Thoracic aorta (tissue), 2 donors: ENCODE measurements at regions not wholly inside any gene's neighbourhood (a gene's known extent, or its start where the extent isn't known, plus 50 kb on each side); places are given as distances from the start of the nearest gene placed in this dataset.

Experiments
- ATAC-seq: fragments of 150-250 bp; one replicate; pipeline ENCODE4 v1.8.0; 2017; ENCODE audit warnings: low read depth; ENCODE audit not compliant: insufficient number of reproducible peaks, low FRiP score
- DNase-seq: peaks from one replicate; pipeline ENCODE4 v3.0.0-alpha.2; 2020; ENCODE audit warnings: low spot score
- H3K27ac ChIP-seq, 2 donors: fragments of 200-600 bp; sonication (generic); 1 replicate in 1 of 2; 2 replicates in 1 of 2; pipeline ENCODE4 v1.5.1; 2016; ENCODE audit warnings: mild to moderate bottlenecking in 2 of 2, moderate library complexity in 2 of 2
- H3K27me3 ChIP-seq: fragments of 200-600 bp; sonication (generic); replicated peaks from 2 replicates; pipeline ENCODE4 v1.6.0; 2016; ENCODE audit warnings: mild to moderate bottlenecking; ENCODE audit not compliant: insufficient read depth
- H3K36me3 ChIP-seq: fragments of 200-600 bp; sonication (generic); one replicate; pipeline ENCODE4 v1.5.1; 2016
- H3K4me1 ChIP-seq, 2 donors: fragments of 200-600 bp; sonication (generic); 1 replicate in 1 of 2; 2 replicates in 1 of 2; pipeline versions ENCODE4 v1.5.1 to v1.6.0; 2016; ENCODE audit warnings: low read depth in 2 of 2, mild to moderate bottlenecking in 1 of 2; ENCODE audit not compliant: control insufficient read depth in 1 of 2
- H3K4me3 ChIP-seq: fragments of 200-600 bp; sonication (generic); 2 replicates; pipeline ENCODE4 v1.5.1; 2016; ENCODE audit warnings: mild to moderate bottlenecking
- H3K9me3 ChIP-seq: fragments of 200-600 bp; sonication (generic); 2 replicates; pipeline ENCODE4 v1.5.1; 2016
- CTCF ChIP-seq: fragments of 200-600 bp; sonication (generic); IDR thresholded peaks from one replicate; pipeline ENCODE4 v1.5.1; 2019; ENCODE audit warnings: antibody characterized with exemption

- no peaks in the 10 kb centered on the region for H3K9me3 ChIP-seq
- H3K36me3 ChIP-seq: no peaks in the 10 kb centered on the region
- H3K27ac ChIP-seq: no peak overlapping the region
- DNase-seq: no peak
- no peak overlapping the region for H3K4me3 ChIP-seq
- H3K27me3 ChIP-seq: no peaks in the 10 kb centered on the region
- no peaks in the 10 kb centered on the region for H3K4me1 ChIP-seq
- TF ChIP-seq CTCF: no peak
- ATAC-seq: no peak
Measured at GRCh38 chr2:128550389-128550788, 231.7 kb upstream of the HS6ST1 start.

GRCh38 chr2:128550801-128551416 is 232.2 kb upstream of the HS6ST1 start:
- Histone ChIP-seq H3K27ac (no peak overlapping the region), H3K4me1 (no peaks in the 10 kb centered on the region), H3K9me3 (no peaks in the 10 kb centered on the region), H3K27me3 (no peaks in the 10 kb centered on the region), H3K4me3 (no peak overlapping the region), H3K36me3 (no peaks in the 10 kb centered on the region)
- DNase-seq: no peak
- TF ChIP-seq CTCF: no peak
- ATAC-seq: no peak

GRCh38 chr2:128551435-128551834 is 232.8 kb upstream of the HS6ST1 start:
- Histone ChIP-seq H3K36me3 (no peaks in the 10 kb centered on the region), H3K9me3 (no peaks in the 10 kb centered on the region), H3K4me1 (no peaks in the 10 kb centered on the region), H3K4me3 (no peak overlapping the region), H3K27ac (no peak overlapping the region), H3K27me3 (no peaks in the 10 kb centered on the region)
- no peak for TF ChIP-seq CTCF
- ATAC-seq: no peak
- DNase-seq: no peak

GRCh38 chr2:128552141-128552805 is 233.6 kb upstream of the HS6ST1 start:
- Histone ChIP-seq H3K4me1 (no peaks in the 10 kb centered on the region), H3K9me3 (no peaks in the 10 kb centered on the region), H3K36me3 (no peaks in the 10 kb centered on the region), H3K27me3 (no peaks in the 10 kb centered on the region), H3K27ac (no peak overlapping the region), H3K4me3 (no peak overlapping the region)
- ATAC-seq: no peak
- no peak for TF ChIP-seq CTCF
- no peak for DNase-seq

GRCh38 chr2:128552806-128553551 is 234.3 kb upstream of the HS6ST1 start:
- ATAC-seq (no peak), DNase-seq (no peak)
- H3K4me3 ChIP-seq: no peak overlapping the region
- H3K27me3 ChIP-seq: no peaks in the 10 kb centered on the region
- no peaks in the 10 kb centered on the region for H3K9me3 ChIP-seq
- H3K4me1 ChIP-seq: no peaks in the 10 kb centered on the region
- no peak overlapping the region for H3K27ac ChIP-seq
- no peaks in the 10 kb centered on the region for H3K36me3 ChIP-seq
- no peak for TF ChIP-seq CTCF
